Endothelial cell of umbilical vein (primary cell): ENCODE measurements at regions not wholly inside any gene's neighbourhood (a gene's known extent, or its start where the extent isn't known, plus 50 kb on each side); places are given as distances from the start of the nearest gene placed in this dataset.

ENCODE experiments used
- BruUV-seq: library from RNA; stranded (reverse); fragments of 400-500 nt; replicated peaks from 2 replicates; lab custom pipeline; 2021; lab: Mats Ljungman, UMichigan
- CTCF ChIA-PET: fragments of 300-600, 350-600 bp; sonication (Branson Sonifier 250); formaldehyde crosslinking; loops from one replicate; lab custom pipeline; 2021; ENCODE audit warnings: antibody characterized with exemption, inconsistent platforms; lab: Charles Lee
- POLR2A ChIA-PET: fragments of 300-600, 350-600 bp; sonication (Branson Sonifier 250); formaldehyde crosslinking; loops from one replicate; lab custom pipeline; 2021; ENCODE audit warnings: antibody characterized with exemption, inconsistent platforms; lab: Charles Lee
- DNase-seq: peaks from one replicate; pipeline ENCODE4 v3.0.0-alpha.2; 2011; ENCODE audit warnings: low read depth, low spot score
- FAIRE-seq: peaks from 2 replicates; lab custom pipeline; 2011; peaks lifted over from hg19 to GRCh38; lab: Jason Lieb, UNC
- H2AFZ ChIP-seq: 2 replicates; pipeline ENCODE4 v1.6.0; 2012; ENCODE audit warnings: low read depth, low read length, control low read depth, inconsistent platforms
- H3K27ac ChIP-seq: 2 replicates; pipeline ENCODE4 v1.5.1; 2011; ENCODE audit warnings: low read depth, mild to moderate bottlenecking, control low read depth, low read length, moderate library complexity; ENCODE audit not compliant: insufficient read depth
- H3K27me3 ChIP-seq, 2 experiments: 2 replicates each; pipeline versions ENCODE4 v1.6.0 to v1.6.1; 2011; ENCODE audit warnings: low read length in 2 of 2, mixed read lengths in 1 of 2; ENCODE audit not compliant: control insufficient read depth in 2 of 2, insufficient read depth in 2 of 2
- H3K36me3 ChIP-seq, 2 experiments: 2 replicates in 1 of 2; 3 replicates in 1 of 2; pipeline ENCODE4 v1.5.1; 2011; ENCODE audit warnings: low read length in 2 of 2, mild to moderate bottlenecking in 1 of 2, moderate library complexity in 1 of 2; ENCODE audit not compliant: control insufficient read depth in 2 of 2, insufficient read depth in 2 of 2; ENCODE audit errors: extremely low read depth in 1 of 2
- H3K4me1 ChIP-seq: 3 replicates; pipeline ENCODE4 v1.5.1; 2011; ENCODE audit warnings: mild to moderate bottlenecking, low read length; ENCODE audit not compliant: control insufficient read depth, insufficient read depth; ENCODE audit errors: extremely low read depth
- H3K4me2 ChIP-seq: 2 replicates; pipeline ENCODE4 v1.6.1; 2011; ENCODE audit warnings: low read length, control low read depth, mixed read lengths; ENCODE audit not compliant: insufficient read depth
- H3K4me3 ChIP-seq, 3 experiments: fragments of 200-600 bp in 1 of 3; sonication (generic), shearing (Covaris generic) in 1 of 3; replicated peaks in 1 of 3; 2 replicates each; pipeline ENCODE4 v1.5.1; 2011 to 2016; ENCODE audit warnings: control low read depth in 3 of 3, low read length in 3 of 3, mild to moderate bottlenecking in 2 of 3, inconsistent platforms in 1 of 3, low read depth in 1 of 3, moderate library complexity in 1 of 3; ENCODE audit not compliant: insufficient read depth in 1 of 3
- H3K79me2 ChIP-seq: 2 replicates; pipeline ENCODE4 v1.6.0; 2012; ENCODE audit warnings: low read length, inconsistent platforms; ENCODE audit not compliant: control insufficient read depth, insufficient read depth
- H3K9ac ChIP-seq: replicated peaks from 2 replicates; pipeline ENCODE3; 2011; ENCODE audit warnings: low read length, control low read depth; ENCODE audit not compliant: insufficient read depth; ENCODE audit errors: extremely low read depth
- H3K9me1 ChIP-seq: replicated peaks from 3 replicates; pipeline ENCODE4 v1.6.0; 2011; ENCODE audit warnings: mild to moderate bottlenecking, low read length; ENCODE audit not compliant: control insufficient read depth, insufficient read depth; ENCODE audit errors: extremely low read depth
- H3K9me3 ChIP-seq: replicated peaks from 2 replicates; pipeline ENCODE4 v1.5.1; 2012; ENCODE audit warnings: low read length, inconsistent platforms; ENCODE audit not compliant: control insufficient read depth, insufficient read depth
- H4K20me1 ChIP-seq: replicated peaks from 2 replicates; pipeline ENCODE3; 2011; ENCODE audit warnings: mild to moderate bottlenecking, low read length; ENCODE audit not compliant: control insufficient read depth, insufficient read depth; ENCODE audit errors: extremely low read depth
- EZH2 ChIP-seq: IDR thresholded peaks from 2 replicates; pipeline ENCODE4 v1.6.1; 2012; ENCODE audit warnings: borderline replicate concordance, low read depth, mild to moderate bottlenecking, moderate library complexity, low read length, inconsistent platforms; ENCODE audit not compliant: severe bottlenecking
- FOS ChIP-seq: IDR thresholded peaks from 2 replicates; pipeline ENCODE4 v1.6.1; 2011; ENCODE audit warnings: mild to moderate bottlenecking, low read length, moderate library complexity, borderline replicate concordance; ENCODE audit not compliant: insufficient read depth
- GATA2 ChIP-seq: IDR thresholded peaks from 2 replicates; pipeline ENCODE4 v1.7.0; 2011; ENCODE audit warnings: low read depth, mild to moderate bottlenecking, moderate library complexity, mixed read lengths, low read length; ENCODE audit not compliant: insufficient read length, insufficient read depth
- JUN ChIP-seq: IDR thresholded peaks from 2 replicates; pipeline ENCODE4 v1.6.1; 2011; ENCODE audit warnings: borderline replicate concordance, low read depth; ENCODE audit not compliant: insufficient read length, insufficient read depth
- MYC ChIP-seq: IDR thresholded peaks from one replicate; pipeline ENCODE4 v1.6.1; 2011; ENCODE audit warnings: mild to moderate bottlenecking, low read depth, low read length
- POLR2A ChIP-seq: IDR thresholded peaks from 2 replicates; pipeline ENCODE4 v1.6.1; 2012; ENCODE audit warnings: low read depth, mild to moderate bottlenecking, control low read depth, low read length
- POLR2AphosphoS5 ChIP-seq: IDR thresholded peaks from 2 replicates; pipeline ENCODE4 v1.6.1; 2012; ENCODE audit warnings: low read depth, mild to moderate bottlenecking, control low read depth, low read length, moderate library complexity; ENCODE audit not compliant: insufficient read depth
- dilution Hi-C: fragments of 300-500 bp; cut with MboI; formaldehyde crosslinking; loops from one replicate; pipeline ENCODE4 v1.15.0; 2019; ENCODE audit warnings: low sequenced_read_pairs; ENCODE audit not compliant: extremely low pct_ligation_motif_present
- intact Hi-C: fragments of 100-400 bp; cut with micrococcal nuclease; formaldehyde crosslinking; loops from one replicate; pipeline ENCODE4 v1.10.0; 2022
- TF ChIP-seq, protein P1 (sequence below): IDR thresholded peaks from 2 replicates; pipeline ENCODE4 v1.6.1; 2011; ENCODE audit not compliant: insufficient read depth, insufficient read length
- TF ChIP-seq, protein P2 (sequence below), 2 donors: IDR thresholded peaks; 1 replicate in 1 of 2; 2 replicates in 1 of 2; pipeline ENCODE4 v1.5.1; 2011; ENCODE audit warnings: low read length in 2 of 2, mild to moderate bottlenecking in 2 of 2, moderate library complexity in 2 of 2, control low read depth in 1 of 2, inconsistent platforms in 1 of 2, low read depth in 1 of 2; ENCODE audit not compliant: insufficient read depth in 1 of 2; ENCODE audit errors: extremely low read depth in 1 of 2

- FAIRE-seq (no peak), DNase-seq (no peak)
- Histone ChIP-seq H3K9me3 (no peaks in the 10 kb centered on the region), H4K20me1 (no peaks in the 10 kb centered on the region), H3K36me3 (no peaks in the 10 kb centered on the region), H3K27me3 (no peaks in the 10 kb centered on the region), H3K27ac (no peak overlapping the region), H3K4me3 (no peak overlapping the region), H3K79me2 (no peaks in the 10 kb centered on the region), H3K9me1 (no peaks in the 10 kb centered on the region), H3K4me2 (no peak overlapping the region), H3K4me1 (no peaks in the 10 kb centered on the region), H2AFZ (no peak overlapping the region), H3K9ac (no peak overlapping the region)
- dilution Hi-C loops, result no loop called here
- ChIA-PET CTCF (no interaction called here), POLR2A (no interaction called here)
- no TSS peak for BruUV-seq
- TF ChIP-seq POLR2A (no peak), POLR2AphosphoS5 (no peak), FOS (no peak), EZH2 (no peak), MYC (no peak), JUN (no peak), GATA2 (no peak)
- TF ChIP-seq, protein P1, sequence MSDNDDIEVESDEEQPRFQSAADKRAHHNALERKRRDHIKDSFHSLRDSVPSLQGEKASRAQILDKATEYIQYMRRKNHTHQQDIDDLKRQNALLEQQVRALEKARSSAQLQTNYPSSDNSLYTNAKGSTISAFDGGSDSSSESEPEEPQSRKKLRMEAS, result no peak
- TF ChIP-seq, protein P2, sequence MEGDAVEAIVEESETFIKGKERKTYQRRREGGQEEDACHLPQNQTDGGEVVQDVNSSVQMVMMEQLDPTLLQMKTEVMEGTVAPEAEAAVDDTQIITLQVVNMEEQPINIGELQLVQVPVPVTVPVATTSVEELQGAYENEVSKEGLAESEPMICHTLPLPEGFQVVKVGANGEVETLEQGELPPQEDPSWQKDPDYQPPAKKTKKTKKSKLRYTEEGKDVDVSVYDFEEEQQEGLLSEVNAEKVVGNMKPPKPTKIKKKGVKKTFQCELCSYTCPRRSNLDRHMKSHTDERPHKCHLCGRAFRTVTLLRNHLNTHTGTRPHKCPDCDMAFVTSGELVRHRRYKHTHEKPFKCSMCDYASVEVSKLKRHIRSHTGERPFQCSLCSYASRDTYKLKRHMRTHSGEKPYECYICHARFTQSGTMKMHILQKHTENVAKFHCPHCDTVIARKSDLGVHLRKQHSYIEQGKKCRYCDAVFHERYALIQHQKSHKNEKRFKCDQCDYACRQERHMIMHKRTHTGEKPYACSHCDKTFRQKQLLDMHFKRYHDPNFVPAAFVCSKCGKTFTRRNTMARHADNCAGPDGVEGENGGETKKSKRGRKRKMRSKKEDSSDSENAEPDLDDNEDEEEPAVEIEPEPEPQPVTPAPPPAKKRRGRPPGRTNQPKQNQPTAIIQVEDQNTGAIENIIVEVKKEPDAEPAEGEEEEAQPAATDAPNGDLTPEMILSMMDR (IDR thresholded peaks at IDR 0.05; ENCODE audit: extremely low read depth in 1 of 2, insufficient read depth in 1 of 2, low read depth in 1 of 2, low read length in 2 of 2), result no peak
- intact Hi-C loops, result loop anchor here (5.0 to 10.0 kb wide), 3 partner anchors 113 to 594 kb away; no protein-coding TSS in a partner anchor
Observed at GRCh38 chr20:51969191-51969590, 166.9 kb upstream of the SALL4 start.
